ENCODE measurements at regions not wholly inside any gene's neighbourhood (a gene's known extent, or its start where the extent isn't known, plus 50 kb on each side); places are given as distances from the start of the nearest gene placed in this dataset.

DNA sequence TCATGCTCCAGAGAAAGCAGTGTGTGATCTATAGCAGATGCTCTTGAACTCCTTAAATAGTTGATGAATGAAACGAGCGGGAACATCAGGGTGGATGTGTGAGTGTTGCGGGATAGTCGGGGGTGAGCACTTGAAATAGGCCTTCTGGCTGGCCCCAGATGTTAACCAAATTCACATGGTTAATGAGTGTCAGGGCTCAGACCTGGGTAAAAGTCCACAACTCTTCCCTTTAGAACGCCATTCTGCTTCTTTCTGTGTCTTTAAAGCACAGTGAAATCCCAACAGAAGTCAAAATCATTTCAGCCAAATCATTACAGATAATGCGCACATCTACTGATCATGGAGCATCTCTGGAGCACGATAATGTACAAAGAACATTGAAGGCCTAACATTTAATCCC, 249.4 kb upstream of the BOD1L1 start:
- TF ChIP-seq, protein P1, sequence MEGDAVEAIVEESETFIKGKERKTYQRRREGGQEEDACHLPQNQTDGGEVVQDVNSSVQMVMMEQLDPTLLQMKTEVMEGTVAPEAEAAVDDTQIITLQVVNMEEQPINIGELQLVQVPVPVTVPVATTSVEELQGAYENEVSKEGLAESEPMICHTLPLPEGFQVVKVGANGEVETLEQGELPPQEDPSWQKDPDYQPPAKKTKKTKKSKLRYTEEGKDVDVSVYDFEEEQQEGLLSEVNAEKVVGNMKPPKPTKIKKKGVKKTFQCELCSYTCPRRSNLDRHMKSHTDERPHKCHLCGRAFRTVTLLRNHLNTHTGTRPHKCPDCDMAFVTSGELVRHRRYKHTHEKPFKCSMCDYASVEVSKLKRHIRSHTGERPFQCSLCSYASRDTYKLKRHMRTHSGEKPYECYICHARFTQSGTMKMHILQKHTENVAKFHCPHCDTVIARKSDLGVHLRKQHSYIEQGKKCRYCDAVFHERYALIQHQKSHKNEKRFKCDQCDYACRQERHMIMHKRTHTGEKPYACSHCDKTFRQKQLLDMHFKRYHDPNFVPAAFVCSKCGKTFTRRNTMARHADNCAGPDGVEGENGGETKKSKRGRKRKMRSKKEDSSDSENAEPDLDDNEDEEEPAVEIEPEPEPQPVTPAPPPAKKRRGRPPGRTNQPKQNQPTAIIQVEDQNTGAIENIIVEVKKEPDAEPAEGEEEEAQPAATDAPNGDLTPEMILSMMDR (IDR thresholded peaks at IDR 0.05 in 8 of 11, conservative IDR thresholded peaks at IDR 0.05 in 3 of 11) = no peak
- TF ChIP-seq POLR2A (IDR thresholded peaks at IDR 0.05) (no peak), POLR2AphosphoS5 (IDR thresholded peaks at IDR 0.05) (no peak)

Data from spleen (tissue), 7 donors.